MV-4-11 (cell line): ENCODE measurements at regions not wholly inside any gene's neighbourhood (a gene's known extent, or its start where the extent isn't known, plus 50 kb on each side); places are given as distances from the start of the nearest gene placed in this dataset.
A peak's percentile ranks its signal among the peaks of the same experiment; 100 is the strongest.

Experiments used
- DNase-seq: peaks from one replicate; lab custom pipeline; 2025; lab: John Stamatoyannopoulos, UW

- DNase-seq: peak; percentile 40
Observed at GRCh38 chr17:78305801-78306200, 54.1 kb downstream of the SOCS3 start.

GRCh38 chr17:78304549-78305037 is 55.3 kb downstream of the SOCS3 start:
- no peak for DNase-seq

GRCh38 chr17:78302478-78302877 is 57.4 kb downstream of the SOCS3 start:
- DNase-seq: no peak

- DNase-seq: no peak
Observed at GRCh38 chr17:78301821-78302213, 58.1 kb downstream of the SOCS3 start.

GRCh38 chr17:78300962-78301820 is 58.7 kb downstream of the SOCS3 start:
- DNase-seq: peak; percentile 10

- no peak for DNase-seq
Observed at GRCh38 chr17:78299049-78299448, 60.8 kb downstream of the SOCS3 start.

GRCh38 chr17:78294776-78295175 is 63.3 kb downstream of the TMEM235 start:
- peak; percentile 51 for DNase-seq

- DNase-seq: no peak
Observed at GRCh38 chr17:78294356-78294755, 62.9 kb downstream of the TMEM235 start.

GRCh38 chr17:78293151-78293550 is 61.7 kb downstream of the TMEM235 start:
- peak; percentile 78 for DNase-seq

GRCh38 chr17:78291944-78292910 is 60.8 kb downstream of the TMEM235 start:
- DNase-seq: no peak

GRCh38 chr17:78290721-78291120 is 59.3 kb downstream of the TMEM235 start:
- no peak for DNase-seq
